ENCODE measurements at regions not wholly inside any gene's neighbourhood (a gene's known extent, or its start where the extent isn't known, plus 50 kb on each side); places are given as distances from the start of the nearest gene placed in this dataset.

GRCh38 chr4:81617545-81617944, 145.8 kb upstream of the RASGEF1B start:
- peaks cover 3% of the 10 kb centered on the region for H3K9me3 Mint-ChIP-seq (ENCODE audit: unreplicated experiment)
- H3K27me3 Mint-ChIP-seq (ENCODE audit: unreplicated experiment) = no peaks in the 10 kb centered on the region
- DNase-seq = no peak
- peaks cover 3% of the 10 kb centered on the region for H3K4me1 Mint-ChIP-seq (ENCODE audit: low read depth, unreplicated experiment)
- H3K4me3 Mint-ChIP-seq (ENCODE audit: unreplicated experiment) = no peak overlapping the region
- no peaks in the 10 kb centered on the region for H3K36me3 Mint-ChIP-seq (ENCODE audit: unreplicated experiment)
- no peak overlapping the region for H3K27ac Mint-ChIP-seq (ENCODE audit: unreplicated experiment)
- no peak for TF ChIP-seq CTCF (IDR thresholded peaks at IDR 0.05; ENCODE audit: partially characterized antibody, unreplicated experiment)

- DNase-seq = no peak
- no peak for TF ChIP-seq CTCF (IDR thresholded peaks at IDR 0.05; ENCODE audit: partially characterized antibody, unreplicated experiment)
- Mint-ChIP-seq H3K4me3 (ENCODE audit: unreplicated experiment) (no peak overlapping the region), H3K27ac (ENCODE audit: unreplicated experiment) (no peak overlapping the region), H3K4me1 (ENCODE audit: low read depth, unreplicated experiment) (no peaks in the 10 kb centered on the region), H3K36me3 (ENCODE audit: unreplicated experiment) (no peaks in the 10 kb centered on the region), H3K27me3 (ENCODE audit: unreplicated experiment) (peaks cover 2% of the 10 kb centered on the region), H3K9me3 (ENCODE audit: unreplicated experiment) (peaks cover 2% of the 10 kb centered on the region)
These were observed 139.5 kb upstream of the RASGEF1B start for GRCh38 chr4:81611221-81611620.

DNA sequence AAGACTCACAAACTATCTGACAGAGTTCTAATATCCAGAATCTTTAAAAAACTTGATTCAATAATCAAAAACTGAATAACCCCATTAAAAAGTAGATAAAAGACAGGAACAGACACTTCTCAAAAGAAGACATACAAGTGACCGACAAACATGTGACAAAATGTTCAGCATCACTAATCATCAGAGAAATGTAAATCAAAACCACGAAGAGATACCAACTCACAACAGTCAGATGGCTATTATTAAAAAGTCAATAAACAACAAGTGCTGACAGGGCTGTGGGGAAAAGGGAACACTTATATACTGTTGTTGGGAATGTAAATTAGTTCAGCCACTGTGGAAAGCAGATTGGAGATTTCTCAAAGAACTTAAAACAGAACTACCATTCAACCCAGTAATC, 138.1 kb upstream of the RASGEF1B start:
- H3K9me3 Mint-ChIP-seq (ENCODE audit: unreplicated experiment) = peaks cover 2% of the 10 kb centered on the region
- no peaks in the 10 kb centered on the region for H3K4me1 Mint-ChIP-seq (ENCODE audit: low read depth, unreplicated experiment)
- H3K27ac Mint-ChIP-seq (ENCODE audit: unreplicated experiment) = no peak overlapping the region
- no peak for TF ChIP-seq CTCF (IDR thresholded peaks at IDR 0.05; ENCODE audit: partially characterized antibody, unreplicated experiment)
- peaks cover 2% of the 10 kb centered on the region for H3K27me3 Mint-ChIP-seq (ENCODE audit: unreplicated experiment)
- H3K36me3 Mint-ChIP-seq (ENCODE audit: unreplicated experiment) = no peaks in the 10 kb centered on the region
- no peak overlapping the region for H3K4me3 Mint-ChIP-seq (ENCODE audit: unreplicated experiment)
- no peak for DNase-seq

- H3K27ac Mint-ChIP-seq (ENCODE audit: unreplicated experiment) = no peak overlapping the region
- H3K4me1 Mint-ChIP-seq (ENCODE audit: low read depth, unreplicated experiment) = no peaks in the 10 kb centered on the region
These were observed 136.2 kb upstream of the RASGEF1B start for GRCh38 chr4:81607950-81608349.

More at GRCh38 chr4:81607950-81608349, 136.2 kb upstream of the RASGEF1B start:
- peaks cover 2% of the 10 kb centered on the region for H3K9me3 Mint-ChIP-seq (ENCODE audit: unreplicated experiment)
- no peak overlapping the region for H3K4me3 Mint-ChIP-seq (ENCODE audit: unreplicated experiment)
- H3K27me3 Mint-ChIP-seq (ENCODE audit: unreplicated experiment) = peaks cover 2% of the 10 kb centered on the region
- TF ChIP-seq CTCF (IDR thresholded peaks at IDR 0.05; ENCODE audit: partially characterized antibody, unreplicated experiment) = no peak
- H3K36me3 Mint-ChIP-seq (ENCODE audit: unreplicated experiment) = no peaks in the 10 kb centered on the region
- DNase-seq = no peak
